Cardiac muscle cell (in vitro differentiated cells and primary cell): ENCODE measurements at regions not wholly inside any gene's neighbourhood (a gene's known extent, or its start where the extent isn't known, plus 50 kb on each side); places are given as distances from the start of the nearest gene placed in this dataset.
A peak's percentile ranks its signal among the peaks of the same experiment; 100 is the strongest.

Experiments
- DNase-seq, 2 donors: peaks; one replicate each; pipeline versions ENCODE4 v3.0.0 to v3.0.0-alpha.2; 2010 to 2017; ENCODE audit warnings: low read depth in 1 of 2, low spot score in 1 of 2
- H3K27ac ChIP-seq: fragments of 200-600 bp; sonication (generic); 2 replicates; pipeline ENCODE4 v1.5.1; 2016
- H3K27me3 ChIP-seq: fragments of 200-600 bp; sonication (generic); 2 replicates; pipeline ENCODE4 v1.6.0; 2016; ENCODE audit warnings: control low read depth
- H3K36me3 ChIP-seq: fragments of 200-600 bp; sonication (generic); 2 replicates; pipeline ENCODE4 v1.5.1; 2016; ENCODE audit warnings: control low read depth
- H3K4me1 ChIP-seq: fragments of 200-600 bp; sonication (generic); 2 replicates; pipeline ENCODE4 v1.8.1; 2017; ENCODE audit warnings: low read depth, mild to moderate bottlenecking, mixed run types
- H3K4me3 ChIP-seq: fragments of 200-600 bp; sonication (generic); 2 replicates; pipeline ENCODE4 v1.5.1; 2016; ENCODE audit warnings: mild to moderate bottlenecking
- H3K9me3 ChIP-seq: fragments of 200-600 bp; sonication (generic); 2 replicates; pipeline ENCODE4 v1.5.1; 2017; ENCODE audit warnings: low read depth, mild to moderate bottlenecking, control low read depth
- TF ChIP-seq, protein P1 (sequence below): IDR thresholded peaks from 2 replicates; pipeline ENCODE4 v1.5.1; 2012; ENCODE audit warnings: low read depth, mild to moderate bottlenecking, low read length

DNA sequence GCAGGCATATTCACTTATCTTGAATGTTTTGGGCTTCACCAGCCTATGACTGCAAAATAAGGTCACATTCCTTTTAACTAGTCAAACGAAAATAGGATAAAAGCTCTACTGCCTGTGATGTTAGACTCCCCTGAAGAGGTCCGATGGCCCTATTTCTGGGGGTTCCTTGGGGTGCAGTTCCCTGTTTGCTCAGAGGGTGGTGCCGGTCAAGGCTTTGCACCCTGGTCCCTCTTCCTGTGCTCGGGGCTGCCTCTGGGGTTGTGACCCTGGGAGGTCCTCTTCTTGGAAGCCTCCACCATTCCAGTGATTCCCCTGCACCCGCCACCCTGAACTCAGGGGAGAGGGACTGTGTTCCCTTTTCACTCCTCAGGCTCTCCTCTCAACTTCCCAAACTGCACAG is 86.7 kb upstream of the ANKRD34C start:
- TF ChIP-seq, protein P1, sequence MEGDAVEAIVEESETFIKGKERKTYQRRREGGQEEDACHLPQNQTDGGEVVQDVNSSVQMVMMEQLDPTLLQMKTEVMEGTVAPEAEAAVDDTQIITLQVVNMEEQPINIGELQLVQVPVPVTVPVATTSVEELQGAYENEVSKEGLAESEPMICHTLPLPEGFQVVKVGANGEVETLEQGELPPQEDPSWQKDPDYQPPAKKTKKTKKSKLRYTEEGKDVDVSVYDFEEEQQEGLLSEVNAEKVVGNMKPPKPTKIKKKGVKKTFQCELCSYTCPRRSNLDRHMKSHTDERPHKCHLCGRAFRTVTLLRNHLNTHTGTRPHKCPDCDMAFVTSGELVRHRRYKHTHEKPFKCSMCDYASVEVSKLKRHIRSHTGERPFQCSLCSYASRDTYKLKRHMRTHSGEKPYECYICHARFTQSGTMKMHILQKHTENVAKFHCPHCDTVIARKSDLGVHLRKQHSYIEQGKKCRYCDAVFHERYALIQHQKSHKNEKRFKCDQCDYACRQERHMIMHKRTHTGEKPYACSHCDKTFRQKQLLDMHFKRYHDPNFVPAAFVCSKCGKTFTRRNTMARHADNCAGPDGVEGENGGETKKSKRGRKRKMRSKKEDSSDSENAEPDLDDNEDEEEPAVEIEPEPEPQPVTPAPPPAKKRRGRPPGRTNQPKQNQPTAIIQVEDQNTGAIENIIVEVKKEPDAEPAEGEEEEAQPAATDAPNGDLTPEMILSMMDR = no peak
- DNase-seq = no peak

GRCh38 chr15:79195239-79195638 is 87.3 kb upstream of the ANKRD34C start:
- TF ChIP-seq, protein P1 = no peak
- no peak for DNase-seq
- Histone ChIP-seq H3K9me3 (no peaks in the 10 kb centered on the region), H3K36me3 (no peaks in the 10 kb centered on the region), H3K4me1 (peaks cover 17% of the 10 kb centered on the region), H3K4me3 (no peak overlapping the region), H3K27me3 (no peaks in the 10 kb centered on the region), H3K27ac (no peak overlapping the region)

More for the DNA sequence above, 86.7 kb upstream of the ANKRD34C start:
- Histone ChIP-seq H3K4me1 (peaks cover 17% of the 10 kb centered on the region), H3K27ac (no peak overlapping the region), H3K27me3 (no peaks in the 10 kb centered on the region), H3K4me3 (no peak overlapping the region), H3K9me3 (no peaks in the 10 kb centered on the region), H3K36me3 (no peaks in the 10 kb centered on the region)

- no peak for DNase-seq
- Histone ChIP-seq H3K4me1 (peaks cover 17% of the 10 kb centered on the region), H3K4me3 (no peak overlapping the region), H3K27me3 (no peaks in the 10 kb centered on the region), H3K9me3 (no peaks in the 10 kb centered on the region), H3K36me3 (no peaks in the 10 kb centered on the region), H3K27ac (no peak overlapping the region)
- TF ChIP-seq, protein P1 = no peak
These were observed 88.1 kb upstream of the ANKRD34C start for GRCh38 chr15:79194386-79194785.

GRCh38 chr15:79193549-79193948 is 89.0 kb upstream of the ANKRD34C start:
- Histone ChIP-seq H3K4me3 (no peak overlapping the region), H3K27ac (no peak overlapping the region), H3K4me1 (peaks cover 17% of the 10 kb centered on the region), H3K9me3 (no peaks in the 10 kb centered on the region), H3K27me3 (no peaks in the 10 kb centered on the region), H3K36me3 (no peaks in the 10 kb centered on the region)
- DNase-seq = no peak
- TF ChIP-seq, protein P1 = no peak

DNA sequence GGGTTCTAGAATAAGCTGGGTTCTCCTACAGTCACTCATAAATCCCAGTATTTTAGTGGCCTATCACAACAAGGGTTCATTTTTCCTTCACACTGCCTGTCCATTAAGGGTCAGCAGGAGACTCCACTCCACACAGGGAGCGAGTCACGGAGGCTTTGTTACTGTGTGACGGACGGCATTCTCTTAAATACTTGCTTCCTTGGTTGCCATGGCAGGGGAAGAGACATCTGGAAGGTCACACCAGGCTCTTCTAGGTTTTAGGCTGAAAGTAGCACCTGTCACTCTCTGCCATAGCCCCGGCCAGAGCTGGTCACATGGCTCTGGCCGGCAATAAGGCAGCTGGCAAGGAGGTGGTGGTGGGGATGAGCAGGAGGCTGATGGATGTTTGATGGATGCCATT is 89.4 kb upstream of the ANKRD34C start:
- H3K4me3 ChIP-seq = no peak overlapping the region
- no peaks in the 10 kb centered on the region for H3K36me3 ChIP-seq
- peak overlapping the region; percentile 71 for H3K27ac ChIP-seq
- no peaks in the 10 kb centered on the region for H3K9me3 ChIP-seq
- H3K27me3 ChIP-seq = no peaks in the 10 kb centered on the region
- DNase-seq = no peak
- H3K4me1 ChIP-seq = peaks cover 17% of the 10 kb centered on the region
- TF ChIP-seq, protein P1 = no peak
